MM.1S (cell line): ENCODE measurements at regions not wholly inside any gene's neighbourhood (a gene's known extent, or its start where the extent isn't known, plus 50 kb on each side); places are given as distances from the start of the nearest gene placed in this dataset.
"Not testable (repeated sequence)": the region's sequence is repeated elsewhere in the genome, so short reads cannot be mapped to it uniquely, and the experiment has no call there.

Experiments
- DNase-seq: peaks from one replicate; pipeline ENCODE4 v3.0.0-alpha.2; 2015
- H2AFZ ChIP-seq: fragments of 300-600 bp; sonication (generic); 2 replicates; pipeline ENCODE4 v1.6.0; 2016; ENCODE audit warnings: antibody characterized with exemption, low read length
- H3F3A ChIP-seq: fragments of 300-600 bp; sonication (generic); 2 replicates; pipeline ENCODE4 v1.6.1; 2016; ENCODE audit warnings: mild to moderate bottlenecking, antibody characterized with exemption, low read length, moderate library complexity, mixed read lengths; ENCODE audit not compliant: insufficient read depth
- H3K27ac ChIP-seq: fragments of 300-600 bp; sonication (generic); 2 replicates; pipeline ENCODE4 v1.5.1; 2016; ENCODE audit warnings: mild to moderate bottlenecking, low read length
- H3K27me3 ChIP-seq: fragments of 300-600 bp; sonication (generic); replicated peaks from 2 replicates; pipeline ENCODE4 v1.6.0; 2016; ENCODE audit warnings: low read length; ENCODE audit not compliant: insufficient read depth
- H3K36me3 ChIP-seq: fragments of 300-600 bp; sonication (generic); replicated peaks from 2 replicates; pipeline ENCODE4 v1.6.1; 2016; ENCODE audit warnings: mild to moderate bottlenecking, low read length, mixed read lengths; ENCODE audit not compliant: insufficient read depth
- H3K4me1 ChIP-seq: fragments of 300-600 bp; sonication (generic); 2 replicates; pipeline ENCODE4 v1.6.1; 2016; ENCODE audit warnings: low read length, mixed read lengths
- H3K4me2 ChIP-seq: fragments of 300-600 bp; sonication (generic); 2 replicates; pipeline ENCODE4 v1.6.0; 2016; ENCODE audit warnings: low read depth, low read length
- H3K4me3 ChIP-seq: fragments of 300-600 bp; sonication (generic); 2 replicates; pipeline ENCODE4 v1.5.1; 2016; ENCODE audit warnings: low read length, mixed read lengths
- H3K79me2 ChIP-seq: fragments of 300-600 bp; sonication (generic); 2 replicates; pipeline ENCODE4 v1.6.1; 2016; ENCODE audit warnings: mixed run types, low read length, mixed read lengths
- H3K9ac ChIP-seq: fragments of 300-600 bp; sonication (generic); 2 replicates; pipeline ENCODE4 v1.6.1; 2016; ENCODE audit warnings: low read length, mixed read lengths
- H3K9me2 ChIP-seq: fragments of 300-600 bp; sonication (generic); replicated peaks from 2 replicates; pipeline ENCODE4 v1.6.1; 2016; ENCODE audit warnings: mild to moderate bottlenecking, low read length, mixed read lengths; ENCODE audit not compliant: insufficient read depth
- H3K9me3 ChIP-seq: fragments of 300-600 bp; sonication (generic); replicated peaks from 2 replicates; pipeline ENCODE4 v1.6.1; 2016; ENCODE audit warnings: mild to moderate bottlenecking, low read length, mixed read lengths; ENCODE audit not compliant: insufficient read depth
- H4K20me1 ChIP-seq: fragments of 300-600 bp; sonication (generic); 2 replicates; pipeline ENCODE4 v1.6.1; 2016; ENCODE audit warnings: mild to moderate bottlenecking, low read length, moderate library complexity, mixed read lengths; ENCODE audit not compliant: insufficient read depth
- CTCF ChIP-seq: fragments of 300-600 bp; sonication (generic); IDR thresholded peaks from 2 replicates; pipeline ENCODE4 v1.5.1; 2016; ENCODE audit warnings: antibody characterized with exemption, low read length, mixed read lengths
- EZH2 ChIP-seq: fragments of 300-600 bp; sonication (generic); optimal IDR thresholded peaks from 2 replicates; pipeline ENCODE3; 2017; ENCODE audit warnings: low read depth, mild to moderate bottlenecking, antibody characterized with exemption, low read length, mixed read lengths
- EZH2phosphoT487 ChIP-seq: fragments of 300-600 bp; sonication (generic); IDR thresholded peaks from 2 replicates; pipeline ENCODE4 v1.6.1; 2018; ENCODE audit warnings: antibody characterized with exemption, low read length

DNA sequence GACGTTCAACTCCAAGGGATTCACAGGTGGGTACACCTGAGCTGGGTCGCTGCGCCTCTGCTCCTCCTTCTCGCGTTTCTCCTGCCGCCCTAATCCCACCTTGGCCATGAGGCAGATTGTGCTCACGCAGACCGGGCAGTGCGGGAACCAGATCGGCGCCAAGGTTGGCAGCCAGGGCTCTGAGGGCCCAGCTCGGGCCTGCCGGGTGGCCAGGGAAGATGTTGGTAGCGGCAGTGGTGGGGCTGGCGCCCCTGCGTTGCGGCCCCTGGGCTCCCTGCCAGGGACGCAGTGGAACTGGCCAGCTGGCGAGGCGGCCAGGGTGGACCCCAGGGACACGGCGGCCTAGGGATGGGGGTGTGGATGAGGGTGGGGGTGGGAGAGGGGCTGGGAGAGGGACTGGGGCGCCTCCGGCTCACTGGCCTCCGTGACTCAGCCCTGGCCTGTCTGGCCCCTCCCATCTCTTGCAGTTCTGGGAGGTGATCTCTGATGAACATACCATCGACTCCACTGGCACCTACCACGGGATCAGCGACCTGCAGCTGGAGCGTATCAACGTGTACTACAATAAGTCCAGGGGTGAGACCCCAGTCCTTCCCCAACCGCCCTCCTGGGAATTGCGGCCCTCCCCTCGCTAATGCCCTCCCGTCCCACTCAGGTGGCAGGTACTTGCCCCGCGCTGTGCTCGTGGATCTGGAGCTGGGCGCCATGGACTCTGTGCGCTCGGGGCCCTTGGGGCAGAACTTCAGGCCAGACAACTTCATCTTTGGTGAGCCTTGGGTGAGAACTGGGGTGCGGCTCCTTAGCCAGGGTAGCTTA is 114.9 kb upstream of the ALG10B start:
- H3K4me1 ChIP-seq: no peaks in the 10 kb centered on the region
- DNase-seq: no peak
- TF ChIP-seq EZH2phosphoT487 (no peak), CTCF (no peak), EZH2 (no peak)
- no peak overlapping the region for H2AFZ ChIP-seq
- H3K79me2 ChIP-seq: no peaks in the 10 kb centered on the region
- no peaks in the 10 kb centered on the region for H3K36me3 ChIP-seq
- H3K27ac ChIP-seq: no peak overlapping the region
- H3K27me3 ChIP-seq: no peaks in the 10 kb centered on the region
- no peaks in the 10 kb centered on the region for H3K9me2 ChIP-seq
- H3K4me2 ChIP-seq: no peak overlapping the region
- no peaks in the 10 kb centered on the region for H3K9me3 ChIP-seq
- no peaks in the 10 kb centered on the region for H4K20me1 ChIP-seq
- no peak overlapping the region for H3K9ac ChIP-seq
- H3K4me3 ChIP-seq: no peak overlapping the region
- H3F3A ChIP-seq: no peaks in the 10 kb centered on the region

GRCh38 chr12:38204831-38205230 is 111.7 kb upstream of the ALG10B start:
- no peak overlapping the region for H3K27ac ChIP-seq
- no peaks in the 10 kb centered on the region for H4K20me1 ChIP-seq
- no peak overlapping the region for H3K4me2 ChIP-seq
- H3K4me3 ChIP-seq: no peak overlapping the region
- H3K9ac ChIP-seq: no peak overlapping the region
- no peaks in the 10 kb centered on the region for H3K27me3 ChIP-seq
- DNase-seq: no peak
- TF ChIP-seq CTCF (no peak), EZH2 (no peak), EZH2phosphoT487 (no peak)
- H3F3A ChIP-seq: no peaks in the 10 kb centered on the region
- no peak overlapping the region for H2AFZ ChIP-seq
- H3K9me2 ChIP-seq: no peaks in the 10 kb centered on the region
- H3K9me3 ChIP-seq: no peaks in the 10 kb centered on the region
- no peaks in the 10 kb centered on the region for H3K4me1 ChIP-seq
- H3K36me3 ChIP-seq: no peaks in the 10 kb centered on the region
- H3K79me2 ChIP-seq: no peaks in the 10 kb centered on the region

GRCh38 chr12:38222011-38222410 is 94.6 kb upstream of the ALG10B start:
- TF ChIP-seq CTCF: no peak
- no peak for TF ChIP-seq EZH2phosphoT487
- TF ChIP-seq EZH2: no peak
- no peaks in the 10 kb centered on the region for H3K9me3 ChIP-seq

DNA sequence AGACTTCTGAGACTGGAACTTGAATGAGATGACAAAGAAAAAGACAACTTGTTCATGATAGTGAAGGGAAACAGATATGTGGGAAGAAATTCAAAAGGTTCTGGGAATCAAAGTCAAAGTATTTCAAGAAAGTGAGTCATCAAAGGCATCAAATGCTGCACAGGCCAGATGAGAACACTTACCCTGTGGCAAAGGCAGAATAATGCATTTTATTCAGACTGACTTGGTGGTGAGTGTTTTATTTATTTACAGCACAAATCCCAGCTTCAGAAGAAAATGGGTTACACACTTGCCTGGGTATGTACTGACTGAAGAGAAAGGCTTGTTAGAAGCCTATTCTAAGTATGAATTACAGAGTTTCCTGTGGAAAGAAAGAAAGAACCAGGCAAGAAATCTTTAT is 78.2 kb upstream of the ALG10B start:
- not testable (repeated sequence) for H4K20me1 ChIP-seq, H3K4me3 ChIP-seq, H3F3A ChIP-seq, H3K9me2 ChIP-seq, H3K9ac ChIP-seq, H3K36me3 ChIP-seq, H2AFZ ChIP-seq, H3K27me3 ChIP-seq, H3K4me1 ChIP-seq, H3K9me3 ChIP-seq, DNase-seq, H3K79me2 ChIP-seq, H3K4me2 ChIP-seq, H3K27ac ChIP-seq

More at GRCh38 chr12:38222011-38222410, 94.6 kb upstream of the ALG10B start:
- Histone ChIP-seq H3K79me2 (no peaks in the 10 kb centered on the region), H3K4me3 (no peak overlapping the region), H3K27me3 (no peaks in the 10 kb centered on the region), H4K20me1 (no peaks in the 10 kb centered on the region), H2AFZ (no peak overlapping the region), H3K36me3 (no peaks in the 10 kb centered on the region), H3K9me2 (no peaks in the 10 kb centered on the region), H3K9ac (no peak overlapping the region), H3K27ac (no peak overlapping the region), H3K4me2 (no peak overlapping the region), H3K4me1 (no peaks in the 10 kb centered on the region), H3F3A (no peaks in the 10 kb centered on the region)
- DNase-seq: no peak
